Neural cell (in vitro differentiated cells): ENCODE measurements at regions not wholly inside any gene's neighbourhood (a gene's known extent, or its start where the extent isn't known, plus 50 kb on each side); places are given as distances from the start of the nearest gene placed in this dataset.

Source experiments
- H2AFZ ChIP-seq: fragments of 200-600, 300-800 bp; sonication (generic), shearing (Covaris generic); 2 replicates; pipeline ENCODE4 v1.6.0; 2014; ENCODE audit warnings: low read depth, mild to moderate bottlenecking, antibody characterized with exemption, low read length, moderate library complexity
- H3F3A ChIP-seq: fragments of 200-600 bp; shearing (Covaris generic); 2 replicates; pipeline ENCODE4 v1.6.1; 2016; ENCODE audit warnings: mild to moderate bottlenecking, moderate library complexity, mixed read lengths, antibody characterized with exemption, low read length; ENCODE audit not compliant: insufficient read depth, poor library complexity, severe bottlenecking
- H3K27ac ChIP-seq: fragments of 200-600, 300-800 bp; sonication (generic), shearing (Covaris generic); 2 replicates; pipeline ENCODE4 v1.5.1; 2014; ENCODE audit warnings: mild to moderate bottlenecking, low read length, moderate library complexity
- H3K27me3 ChIP-seq: fragments of 300-800, 200-600 bp; sonication (generic), shearing (Covaris generic); 2 replicates; pipeline ENCODE4 v1.6.0; 2014; ENCODE audit warnings: mild to moderate bottlenecking, low read depth, low read length, moderate library complexity; ENCODE audit not compliant: insufficient read depth
- H3K36me3 ChIP-seq: fragments of 300-800, 200-600 bp; sonication (generic), shearing (Covaris generic); 2 replicates; pipeline ENCODE4 v1.5.1; 2014; ENCODE audit warnings: mild to moderate bottlenecking, antibody characterized with exemption, low read length, moderate library complexity; ENCODE audit not compliant: insufficient read depth
- H3K4me2 ChIP-seq: fragments of 300-800, 200-600 bp; sonication (generic), shearing (Covaris generic); 2 replicates; pipeline ENCODE4 v1.6.0; 2014; ENCODE audit warnings: mild to moderate bottlenecking, low read length
- H3K4me3 ChIP-seq: fragments of 300-800, 200-600 bp; sonication (generic), shearing (Covaris generic); 2 replicates; pipeline ENCODE4 v1.5.1; 2014; ENCODE audit warnings: mild to moderate bottlenecking, low read length, moderate library complexity
- H3K79me2 ChIP-seq: fragments of 200-600 bp; shearing (Covaris generic); replicated peaks from 2 replicates; pipeline ENCODE4 v1.6.0; 2014; ENCODE audit warnings: mild to moderate bottlenecking, low read length, moderate library complexity; ENCODE audit not compliant: insufficient read depth
- H3K9ac ChIP-seq: fragments of 300-800, 200-600 bp; sonication (generic), shearing (Covaris generic); 2 replicates; pipeline ENCODE4 v1.6.1; 2016; ENCODE audit warnings: mild to moderate bottlenecking, low read length, mixed read lengths
- H3K9me2 ChIP-seq: fragments of 200-600 bp; shearing (Covaris generic); 2 replicates; pipeline ENCODE4 v1.6.1; 2016; ENCODE audit warnings: mild to moderate bottlenecking, low read length, mixed read lengths; ENCODE audit not compliant: insufficient read depth
- H3K9me3 ChIP-seq: fragments of 200-600, 300-800 bp; sonication (generic), shearing (Covaris generic); 2 replicates; pipeline ENCODE4 v1.6.1; 2016; ENCODE audit warnings: mild to moderate bottlenecking, mixed run types, low read length, moderate library complexity, mixed read lengths
- H4K20me1 ChIP-seq: fragments of 200-600 bp; shearing (Covaris generic); 2 replicates; pipeline ENCODE4 v1.6.1; 2016; ENCODE audit warnings: mild to moderate bottlenecking, mixed run types; ENCODE audit not compliant: insufficient read depth
- EP300 ChIP-seq: fragments of 450-650 bp; conservative IDR thresholded peaks from 2 replicates; pipeline ENCODE4 v1.6.1; 2014; ENCODE audit warnings: antibody characterized with exemption, mild to moderate bottlenecking, moderate library complexity; ENCODE audit not compliant: poor library complexity, severe bottlenecking
- EZH2 ChIP-seq: fragments of 200-600, 300-800 bp; shearing (Covaris generic), sonication (generic); IDR thresholded peaks from 2 replicates; pipeline ENCODE4 v1.6.1; 2014; ENCODE audit warnings: antibody characterized with exemption, low read length, borderline replicate concordance, mild to moderate bottlenecking; ENCODE audit not compliant: insufficient read depth, poor library complexity, severe bottlenecking
- MXI1 ChIP-seq: fragments of 450-650 bp; conservative IDR thresholded peaks from 2 replicates; pipeline ENCODE4 v1.6.1; 2014; ENCODE audit warnings: antibody characterized with exemption, mild to moderate bottlenecking; ENCODE audit not compliant: poor library complexity, severe bottlenecking
- POLR2AphosphoS5 ChIP-seq: IDR thresholded peaks from 2 replicates; pipeline ENCODE4 v1.6.1; 2012
- RAD21 ChIP-seq: fragments of 450-650 bp; conservative IDR thresholded peaks from 2 replicates; pipeline ENCODE4 v1.6.1; 2014; ENCODE audit warnings: antibody characterized with exemption, mild to moderate bottlenecking, moderate library complexity
- SMC3 ChIP-seq: fragments of 450-650 bp; conservative IDR thresholded peaks from 2 replicates; pipeline ENCODE4 v1.6.1; 2014; ENCODE audit warnings: antibody characterized with exemption, mild to moderate bottlenecking, moderate library complexity; ENCODE audit not compliant: poor library complexity
- TAF1 ChIP-seq: IDR thresholded peaks from 2 replicates; pipeline ENCODE4 v1.6.1; 2012; ENCODE audit warnings: low read depth
- TF ChIP-seq, protein P1 (sequence below): IDR thresholded peaks from 2 replicates; pipeline ENCODE4 v1.6.1; 2012; ENCODE audit warnings: borderline replicate concordance
- TF ChIP-seq, protein P2 (sequence below): fragments of 450-650 bp; IDR thresholded peaks from 2 replicates; pipeline ENCODE4 v1.5.1; 2014; ENCODE audit warnings: antibody characterized with exemption, mild to moderate bottlenecking, moderate library complexity; ENCODE audit not compliant: poor library complexity, severe bottlenecking

DNA sequence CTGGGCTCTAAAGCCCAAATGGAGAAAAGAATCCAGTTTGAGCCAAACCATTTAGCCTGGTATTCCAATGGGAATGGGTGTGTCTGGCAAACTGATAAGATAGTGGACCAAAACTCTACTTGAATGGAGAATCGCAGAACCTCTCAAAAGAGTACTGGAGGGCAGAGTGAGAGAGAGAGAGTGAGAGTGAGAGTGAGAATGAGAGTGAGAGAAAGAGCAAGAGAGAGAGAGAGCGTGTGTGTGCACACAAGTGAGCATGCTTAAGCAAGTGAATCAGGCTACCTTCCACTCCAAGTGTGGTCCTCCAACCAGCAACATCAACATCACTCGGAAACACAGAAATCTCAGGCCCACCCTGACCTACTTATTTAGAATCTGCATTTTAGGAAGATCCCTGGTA is 58.8 kb downstream of the UQCRFS1 start:
- H3K4me3 ChIP-seq, result no peak overlapping the region
- H2AFZ ChIP-seq, result no peak overlapping the region
- no peak overlapping the region for H3K4me2 ChIP-seq
- no peaks in the 10 kb centered on the region for H3K27me3 ChIP-seq
- H3K9me3 ChIP-seq, result peaks cover 6% of the 10 kb centered on the region
- no peaks in the 10 kb centered on the region for H3K9me2 ChIP-seq
- H3K36me3 ChIP-seq, result no peaks in the 10 kb centered on the region
- H4K20me1 ChIP-seq, result no peaks in the 10 kb centered on the region
- no peaks in the 10 kb centered on the region for H3F3A ChIP-seq
- TF ChIP-seq SMC3 (no peak), MXI1 (no peak), EZH2 (no peak), POLR2AphosphoS5 (no peak), RAD21 (no peak), EP300 (no peak), TAF1 (no peak)
- TF ChIP-seq, protein P1, sequence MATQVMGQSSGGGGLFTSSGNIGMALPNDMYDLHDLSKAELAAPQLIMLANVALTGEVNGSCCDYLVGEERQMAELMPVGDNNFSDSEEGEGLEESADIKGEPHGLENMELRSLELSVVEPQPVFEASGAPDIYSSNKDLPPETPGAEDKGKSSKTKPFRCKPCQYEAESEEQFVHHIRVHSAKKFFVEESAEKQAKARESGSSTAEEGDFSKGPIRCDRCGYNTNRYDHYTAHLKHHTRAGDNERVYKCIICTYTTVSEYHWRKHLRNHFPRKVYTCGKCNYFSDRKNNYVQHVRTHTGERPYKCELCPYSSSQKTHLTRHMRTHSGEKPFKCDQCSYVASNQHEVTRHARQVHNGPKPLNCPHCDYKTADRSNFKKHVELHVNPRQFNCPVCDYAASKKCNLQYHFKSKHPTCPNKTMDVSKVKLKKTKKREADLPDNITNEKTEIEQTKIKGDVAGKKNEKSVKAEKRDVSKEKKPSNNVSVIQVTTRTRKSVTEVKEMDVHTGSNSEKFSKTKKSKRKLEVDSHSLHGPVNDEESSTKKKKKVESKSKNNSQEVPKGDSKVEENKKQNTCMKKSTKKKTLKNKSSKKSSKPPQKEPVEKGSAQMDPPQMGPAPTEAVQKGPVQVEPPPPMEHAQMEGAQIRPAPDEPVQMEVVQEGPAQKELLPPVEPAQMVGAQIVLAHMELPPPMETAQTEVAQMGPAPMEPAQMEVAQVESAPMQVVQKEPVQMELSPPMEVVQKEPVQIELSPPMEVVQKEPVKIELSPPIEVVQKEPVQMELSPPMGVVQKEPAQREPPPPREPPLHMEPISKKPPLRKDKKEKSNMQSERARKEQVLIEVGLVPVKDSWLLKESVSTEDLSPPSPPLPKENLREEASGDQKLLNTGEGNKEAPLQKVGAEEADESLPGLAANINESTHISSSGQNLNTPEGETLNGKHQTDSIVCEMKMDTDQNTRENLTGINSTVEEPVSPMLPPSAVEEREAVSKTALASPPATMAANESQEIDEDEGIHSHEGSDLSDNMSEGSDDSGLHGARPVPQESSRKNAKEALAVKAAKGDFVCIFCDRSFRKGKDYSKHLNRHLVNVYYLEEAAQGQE, result no peak
- TF ChIP-seq, protein P2, sequence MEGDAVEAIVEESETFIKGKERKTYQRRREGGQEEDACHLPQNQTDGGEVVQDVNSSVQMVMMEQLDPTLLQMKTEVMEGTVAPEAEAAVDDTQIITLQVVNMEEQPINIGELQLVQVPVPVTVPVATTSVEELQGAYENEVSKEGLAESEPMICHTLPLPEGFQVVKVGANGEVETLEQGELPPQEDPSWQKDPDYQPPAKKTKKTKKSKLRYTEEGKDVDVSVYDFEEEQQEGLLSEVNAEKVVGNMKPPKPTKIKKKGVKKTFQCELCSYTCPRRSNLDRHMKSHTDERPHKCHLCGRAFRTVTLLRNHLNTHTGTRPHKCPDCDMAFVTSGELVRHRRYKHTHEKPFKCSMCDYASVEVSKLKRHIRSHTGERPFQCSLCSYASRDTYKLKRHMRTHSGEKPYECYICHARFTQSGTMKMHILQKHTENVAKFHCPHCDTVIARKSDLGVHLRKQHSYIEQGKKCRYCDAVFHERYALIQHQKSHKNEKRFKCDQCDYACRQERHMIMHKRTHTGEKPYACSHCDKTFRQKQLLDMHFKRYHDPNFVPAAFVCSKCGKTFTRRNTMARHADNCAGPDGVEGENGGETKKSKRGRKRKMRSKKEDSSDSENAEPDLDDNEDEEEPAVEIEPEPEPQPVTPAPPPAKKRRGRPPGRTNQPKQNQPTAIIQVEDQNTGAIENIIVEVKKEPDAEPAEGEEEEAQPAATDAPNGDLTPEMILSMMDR, result no peak
- no peaks in the 10 kb centered on the region for H3K79me2 ChIP-seq
- no peak overlapping the region for H3K27ac ChIP-seq
- H3K9ac ChIP-seq, result no peak overlapping the region

DNA sequence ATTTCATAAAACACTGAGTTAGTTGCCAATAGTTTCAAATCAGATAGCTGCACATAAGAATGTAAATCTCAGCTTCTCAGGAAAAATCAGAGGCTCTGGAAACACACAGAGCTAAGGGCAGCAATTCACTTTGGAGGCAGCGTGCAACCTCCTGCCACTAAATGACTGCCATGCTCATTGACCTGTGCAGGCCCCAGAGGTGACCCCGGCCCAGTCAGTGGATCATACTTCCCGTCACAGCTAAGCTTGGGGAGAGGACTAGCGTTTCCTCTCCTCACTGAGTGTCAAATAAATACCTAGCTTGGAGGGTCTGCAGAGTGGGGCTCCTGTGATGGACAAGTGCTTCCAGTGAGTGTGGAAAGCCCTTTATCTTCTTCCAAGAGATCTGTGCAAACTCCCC is 67.2 kb downstream of the UQCRFS1 start:
- H3K4me3 ChIP-seq, result no peak overlapping the region
- H3K9me3 ChIP-seq, result peaks cover 3% of the 10 kb centered on the region
- H2AFZ ChIP-seq, result no peak overlapping the region
- H3K9ac ChIP-seq, result no peak overlapping the region
- TF ChIP-seq, protein P2, result no peak
- TF ChIP-seq, protein P1, result no peak
- TF ChIP-seq POLR2AphosphoS5 (no peak), EZH2 (no peak), MXI1 (no peak), SMC3 (no peak), TAF1 (no peak), RAD21 (no peak), EP300 (no peak)
- no peak overlapping the region for H3K27ac ChIP-seq
- no peaks in the 10 kb centered on the region for H4K20me1 ChIP-seq
- no peaks in the 10 kb centered on the region for H3K9me2 ChIP-seq
- no peaks in the 10 kb centered on the region for H3F3A ChIP-seq
- no peaks in the 10 kb centered on the region for H3K36me3 ChIP-seq
- no peak overlapping the region for H3K4me2 ChIP-seq
- H3K27me3 ChIP-seq, result no peaks in the 10 kb centered on the region
- no peaks in the 10 kb centered on the region for H3K79me2 ChIP-seq
